ENCODE measurements at regions not wholly inside any gene's neighbourhood (a gene's known extent, or its start where the extent isn't known, plus 50 kb on each side); places are given as distances from the start of the nearest gene placed in this dataset.

- Histone ChIP-seq H3K4me3 (ENCODE audit: low read length) (no peak overlapping the region), H3K4me2 (ENCODE audit: low read length) (no peak overlapping the region), H3K79me2 (replicated peaks; ENCODE audit: insufficient read depth, low read length) (no peaks in the 10 kb centered on the region), H3K27ac (ENCODE audit: low read length) (no peak overlapping the region), H3F3A (ENCODE audit: insufficient read depth, low read length, poor library complexity, severe bottlenecking) (no peaks in the 10 kb centered on the region), H3K27me3 (ENCODE audit: insufficient read depth, low read depth, low read length) (no peaks in the 10 kb centered on the region), H3K9ac (ENCODE audit: low read length) (no peak overlapping the region), H3K9me2 (ENCODE audit: insufficient read depth, low read length) (no peaks in the 10 kb centered on the region), H3K36me3 (ENCODE audit: insufficient read depth, low read length) (no peaks in the 10 kb centered on the region), H3K9me3 (ENCODE audit: low read length) (no peaks in the 10 kb centered on the region), H4K20me1 (ENCODE audit: insufficient read depth) (no peaks in the 10 kb centered on the region), H2AFZ (ENCODE audit: low read depth, low read length) (no peak overlapping the region)
- no peak for TF ChIP-seq EP300 (conservative IDR thresholded peaks at IDR 0.05; ENCODE audit: poor library complexity, severe bottlenecking)
Measured at GRCh38 chr6:103886951-103887350, 972.8 kb downstream of the HACE1 start.

GRCh38 chr6:103885446-103885845 lies 974.3 kb downstream of the HACE1 start:
- no peak overlapping the region for H3K4me2 ChIP-seq (ENCODE audit: low read length)
- no peaks in the 10 kb centered on the region for H4K20me1 ChIP-seq (ENCODE audit: insufficient read depth)

More at GRCh38 chr6:103885446-103885845, 974.3 kb downstream of the HACE1 start:
- Histone ChIP-seq H3K4me3 (ENCODE audit: low read length) (no peak overlapping the region), H3K9me2 (ENCODE audit: insufficient read depth, low read length) (no peaks in the 10 kb centered on the region), H3K79me2 (replicated peaks; ENCODE audit: insufficient read depth, low read length) (no peaks in the 10 kb centered on the region), H3K9ac (ENCODE audit: low read length) (no peak overlapping the region), H3K9me3 (ENCODE audit: low read length) (no peaks in the 10 kb centered on the region), H3K27ac (ENCODE audit: low read length) (no peak overlapping the region), H3F3A (ENCODE audit: insufficient read depth, low read length, poor library complexity, severe bottlenecking) (no peaks in the 10 kb centered on the region), H3K36me3 (ENCODE audit: insufficient read depth, low read length) (no peaks in the 10 kb centered on the region), H2AFZ (ENCODE audit: low read depth, low read length) (no peak overlapping the region), H3K27me3 (ENCODE audit: insufficient read depth, low read depth, low read length) (no peaks in the 10 kb centered on the region)
- TF ChIP-seq TAF1 (IDR thresholded peaks at IDR 0.05; ENCODE audit: low read depth) (no peak), MXI1 (conservative IDR thresholded peaks at IDR 0.05; ENCODE audit: poor library complexity, severe bottlenecking) (no peak), CTCF (IDR thresholded peaks at IDR 0.05; ENCODE audit: poor library complexity, severe bottlenecking) (no peak), REST (IDR thresholded peaks at IDR 0.05; ENCODE audit: borderline replicate concordance) (no peak), RAD21 (conservative IDR thresholded peaks at IDR 0.05) (no peak), POLR2AphosphoS5 (IDR thresholded peaks at IDR 0.05) (no peak)
